ENCODE measurements at regions not wholly inside any gene's neighbourhood (a gene's known extent, or its start where the extent isn't known, plus 50 kb on each side); places are given as distances from the start of the nearest gene placed in this dataset.
"Not testable (repeated sequence)": the region's sequence is repeated elsewhere in the genome, so short reads cannot be mapped to it uniquely, and the experiment has no call there.

DNA sequence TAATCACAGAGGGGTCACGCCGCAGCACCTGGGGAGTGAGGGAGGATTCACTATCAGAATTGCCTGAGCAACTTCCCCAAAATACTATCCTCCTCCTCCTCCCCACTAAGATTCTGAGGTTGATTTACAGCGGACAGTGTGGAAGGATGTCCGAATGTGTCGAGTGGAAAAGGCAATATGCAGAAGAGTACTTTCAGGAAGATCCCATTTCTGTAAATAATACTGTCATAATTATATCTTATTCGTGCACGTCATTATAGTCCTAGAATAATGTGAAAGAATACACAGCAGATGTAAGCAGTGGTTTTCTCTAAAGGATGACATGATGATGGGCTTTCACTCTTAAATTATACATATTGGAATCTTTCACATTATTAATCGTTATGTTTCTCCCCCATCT is 149.8 kb upstream of the NOCT start:
- no peak for DNase-seq (ENCODE audit: low read depth, low spot score)
- POLR2A ChIA-PET, result no interaction called here
- CTCF ChIA-PET, result no interaction called here

DNA sequence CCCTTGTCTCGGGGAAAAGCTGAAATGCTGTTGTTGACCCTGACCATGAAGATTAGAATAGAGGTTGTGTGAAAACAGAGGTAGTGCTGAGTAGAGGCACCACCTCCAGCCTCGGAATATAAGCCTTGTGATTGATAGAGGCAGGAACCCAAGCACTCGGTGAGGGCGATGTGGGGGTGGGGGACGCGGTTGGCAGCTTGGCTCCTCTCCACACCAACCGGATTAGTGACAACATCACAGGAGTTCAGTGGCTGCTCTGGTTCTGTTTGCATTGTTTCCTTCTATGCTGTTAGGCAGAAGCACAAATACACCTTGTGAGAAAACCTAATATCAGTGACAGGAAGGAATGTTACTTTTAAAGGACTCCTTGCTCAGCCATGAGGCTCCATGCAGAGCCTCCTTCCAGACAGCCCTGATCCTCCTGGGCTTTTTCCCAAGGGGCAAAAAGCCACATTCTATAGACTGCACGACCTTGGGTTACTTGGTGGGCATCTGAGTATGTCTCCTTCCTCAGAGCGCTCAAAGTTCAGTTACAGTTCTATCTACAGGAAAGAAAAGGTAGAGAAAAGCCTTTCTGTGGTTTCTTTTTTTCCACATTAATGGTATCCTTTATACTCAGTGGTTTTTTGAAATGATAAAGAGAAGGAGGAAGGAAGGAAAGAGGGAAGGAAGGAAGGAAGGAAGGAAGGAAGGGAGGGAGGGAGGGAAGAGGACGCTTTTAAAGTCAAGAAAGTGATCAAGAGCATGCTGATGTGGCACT is 150.4 kb upstream of the NOCT start:
- ChIA-PET CTCF (no interaction called here), POLR2A (no interaction called here)
- no peak overlapping the region for H3K4me3 ChIP-seq (ENCODE audit: low read depth, low read length)
- DNase-seq (ENCODE audit: low read depth, low spot score), result no peak
- TF ChIP-seq, protein P1, sequence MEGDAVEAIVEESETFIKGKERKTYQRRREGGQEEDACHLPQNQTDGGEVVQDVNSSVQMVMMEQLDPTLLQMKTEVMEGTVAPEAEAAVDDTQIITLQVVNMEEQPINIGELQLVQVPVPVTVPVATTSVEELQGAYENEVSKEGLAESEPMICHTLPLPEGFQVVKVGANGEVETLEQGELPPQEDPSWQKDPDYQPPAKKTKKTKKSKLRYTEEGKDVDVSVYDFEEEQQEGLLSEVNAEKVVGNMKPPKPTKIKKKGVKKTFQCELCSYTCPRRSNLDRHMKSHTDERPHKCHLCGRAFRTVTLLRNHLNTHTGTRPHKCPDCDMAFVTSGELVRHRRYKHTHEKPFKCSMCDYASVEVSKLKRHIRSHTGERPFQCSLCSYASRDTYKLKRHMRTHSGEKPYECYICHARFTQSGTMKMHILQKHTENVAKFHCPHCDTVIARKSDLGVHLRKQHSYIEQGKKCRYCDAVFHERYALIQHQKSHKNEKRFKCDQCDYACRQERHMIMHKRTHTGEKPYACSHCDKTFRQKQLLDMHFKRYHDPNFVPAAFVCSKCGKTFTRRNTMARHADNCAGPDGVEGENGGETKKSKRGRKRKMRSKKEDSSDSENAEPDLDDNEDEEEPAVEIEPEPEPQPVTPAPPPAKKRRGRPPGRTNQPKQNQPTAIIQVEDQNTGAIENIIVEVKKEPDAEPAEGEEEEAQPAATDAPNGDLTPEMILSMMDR (IDR thresholded peaks at IDR 0.05; ENCODE audit: insufficient read depth, low read length, missing control alignments), result no peak

More for the DNA sequence above, 149.8 kb upstream of the NOCT start:
- no peak overlapping the region for H3K4me3 ChIP-seq (ENCODE audit: low read depth, low read length)
- TF ChIP-seq, protein P1 (IDR thresholded peaks at IDR 0.05; ENCODE audit: insufficient read depth, low read length, missing control alignments), result no peak

DNA sequence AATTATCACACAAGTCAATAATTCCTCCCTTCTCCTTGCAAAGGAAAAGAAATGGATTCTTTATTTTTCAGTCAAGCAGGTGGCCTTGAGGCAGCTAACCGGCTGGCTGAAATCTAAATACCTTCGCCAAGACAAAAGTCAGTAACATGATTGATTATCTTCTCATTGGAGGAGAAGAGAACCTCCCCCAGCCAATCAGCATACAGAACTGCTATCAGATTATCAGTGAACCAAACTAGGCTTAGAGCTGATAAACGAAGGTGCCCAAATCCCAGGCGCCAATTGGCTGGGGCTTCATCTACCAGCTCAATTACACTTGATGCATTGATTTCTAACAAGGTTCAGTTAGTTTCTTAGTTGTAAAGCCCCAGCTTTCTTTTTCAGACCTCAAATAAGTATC is 152.4 kb upstream of the NOCT start:
- ChIA-PET CTCF (interaction anchor here (0.7 kb wide), 1 partner anchor 8 kb away, joined by 4 read pairs; no protein-coding TSS in a partner anchor), POLR2A (no interaction called here)
- DNase-seq (ENCODE audit: low read depth, low spot score), result no peak

DNA sequence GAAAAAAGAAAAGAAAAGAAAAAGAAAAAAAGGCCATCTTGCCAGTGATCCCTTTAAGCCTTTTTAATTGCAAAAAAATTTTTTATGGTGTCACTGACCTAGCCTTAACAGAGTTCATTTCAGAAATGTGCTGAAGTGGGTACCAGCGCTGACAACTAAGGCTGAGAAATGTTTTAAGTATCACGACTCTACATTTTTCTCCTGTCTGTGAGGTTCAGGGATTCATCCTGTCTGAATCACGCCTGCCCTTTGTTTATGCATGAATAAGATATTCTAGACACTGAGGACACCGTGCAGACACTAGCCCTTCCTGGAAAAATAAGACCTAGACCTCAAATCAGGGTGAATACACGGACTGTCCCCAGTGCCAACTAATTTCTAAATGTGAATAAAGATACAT is 154.4 kb upstream of the NOCT start:
- ChIA-PET CTCF (interaction anchor here (2.9 kb wide), 1 partner anchor 10 kb away, joined by 22 read pairs; no protein-coding TSS in a partner anchor), POLR2A (no interaction called here)
- TF ChIP-seq, protein P1 (IDR thresholded peaks at IDR 0.05; ENCODE audit: insufficient read depth, low read length, missing control alignments), result no peak
- H3K4me3 ChIP-seq (ENCODE audit: low read depth, low read length), result no peak overlapping the region
- peak; percentile 34 for DNase-seq (ENCODE audit: low read depth, low spot score)

More for the DNA sequence above, 152.4 kb upstream of the NOCT start:
- H3K4me3 ChIP-seq (ENCODE audit: low read depth, low read length), result no peak overlapping the region
- TF ChIP-seq, protein P1 (IDR thresholded peaks at IDR 0.05; ENCODE audit: insufficient read depth, low read length, missing control alignments), result no peak

DNA sequence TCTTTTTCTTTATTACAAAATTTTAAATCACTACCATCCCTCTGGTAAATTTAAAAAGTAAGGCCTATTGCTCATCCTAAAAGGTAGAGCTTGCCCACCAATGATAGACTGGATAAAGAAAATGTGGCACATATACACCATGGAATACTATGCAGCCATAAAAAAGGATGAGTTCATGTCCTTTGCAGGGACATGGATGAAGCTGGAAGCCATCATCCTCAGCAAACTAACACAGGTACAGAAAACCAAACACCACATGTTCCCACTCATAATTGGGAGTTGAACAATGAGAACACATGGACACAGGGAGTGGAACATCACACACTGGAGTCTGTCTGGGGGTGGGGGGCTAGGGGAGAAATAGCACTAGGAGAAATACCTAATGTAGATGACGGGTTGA is 155.2 kb upstream of the NOCT start:
- DNase-seq (ENCODE audit: low read depth, low spot score); POLR2A ChIA-PET; H3K4me3 ChIP-seq (ENCODE audit: low read depth, low read length): not testable (repeated sequence)
- CTCF ChIA-PET, result interaction anchor here (2.9 kb wide), 1 partner anchor 11 kb away, joined by 22 read pairs; no protein-coding TSS in a partner anchor

DNA sequence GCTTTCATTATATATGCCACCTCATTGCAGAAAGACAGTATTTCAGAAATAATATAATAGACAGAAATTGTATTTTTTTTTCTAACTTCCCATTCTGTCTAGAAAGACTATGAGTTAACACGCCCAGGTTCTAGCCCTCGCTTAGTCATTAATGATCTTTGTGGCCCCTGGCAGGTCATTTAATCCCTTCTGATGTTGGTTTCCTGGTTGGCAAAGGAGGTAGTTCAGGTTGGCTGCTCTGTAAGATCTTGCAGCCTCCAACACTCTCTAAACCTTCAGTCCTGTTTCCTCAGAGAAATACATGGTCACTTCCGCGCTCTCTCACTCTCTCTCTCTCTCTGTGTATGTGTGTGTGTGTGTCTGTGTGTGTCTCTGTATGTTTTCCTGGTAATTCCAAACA is 156.3 kb upstream of the NOCT start:
- CTCF ChIA-PET, result no interaction called here

More for the DNA sequence above, 156.3 kb upstream of the NOCT start:
- no peak overlapping the region for H3K4me3 ChIP-seq (ENCODE audit: low read depth, low read length)
- TF ChIP-seq, protein P1 (IDR thresholded peaks at IDR 0.05; ENCODE audit: insufficient read depth, low read length, missing control alignments), result no peak
- POLR2A ChIA-PET, result no interaction called here
- no peak for DNase-seq (ENCODE audit: low read depth, low spot score)

All from AG04449 (cell line).